ENCODE measurements at regions not wholly inside any gene's neighbourhood (a gene's known extent, or its start where the extent isn't known, plus 50 kb on each side); places are given as distances from the start of the nearest gene placed in this dataset.

GRCh38 chr5:92962752-92963151, 618.3 kb downstream of the NR2F1-AS1 start:
- Histone ChIP-seq H3K27me3 (ENCODE audit: control insufficient read depth in 2 of 2, insufficient read depth in 2 of 2, low read length in 2 of 2) (no peaks in the 10 kb centered on the region), H3K79me2 (ENCODE audit: control insufficient read depth, insufficient read depth, low read length) (no peaks in the 10 kb centered on the region), H4K20me1 (replicated peaks; ENCODE audit: control insufficient read depth, extremely low read depth, insufficient read depth, low read length) (no peaks in the 10 kb centered on the region), H3K27ac (ENCODE audit: insufficient read depth, low read depth, low read length) (no peak overlapping the region), H3K4me1 (ENCODE audit: control insufficient read depth, extremely low read depth, insufficient read depth, low read length) (no peaks in the 10 kb centered on the region), H2AFZ (ENCODE audit: low read depth, low read length) (no peak overlapping the region), H3K9me1 (replicated peaks; ENCODE audit: control insufficient read depth, extremely low read depth, insufficient read depth, low read length) (no peaks in the 10 kb centered on the region), H3K9me3 (replicated peaks; ENCODE audit: control insufficient read depth, insufficient read depth, low read length) (no peaks in the 10 kb centered on the region), H3K4me3 (replicated peaks in 1 of 3; ENCODE audit: insufficient read depth in 1 of 3, low read depth in 1 of 3, low read length in 3 of 3) (no peak overlapping the region), H3K9ac (replicated peaks; ENCODE audit: extremely low read depth, insufficient read depth, low read length) (no peak overlapping the region), H3K36me3 (ENCODE audit: control insufficient read depth in 2 of 2, extremely low read depth in 1 of 2, insufficient read depth in 2 of 2, low read length in 2 of 2) (no peaks in the 10 kb centered on the region), H3K4me2 (ENCODE audit: insufficient read depth, low read length) (no peak overlapping the region)
- dilution Hi-C loops (cut with MboI; ENCODE audit: extremely low pct_ligation_motif_present, low sequenced_read_pairs) = no loop called here
- DNase-seq (ENCODE audit: low read depth, low spot score) = no peak
- intact Hi-C loops (cut with micrococcal nuclease) = no loop called here
- POLR2A ChIA-PET = no interaction called here
- CTCF ChIA-PET = no interaction called here
- FAIRE-seq = no peak
- TF ChIP-seq GATA2 (IDR thresholded peaks at IDR 0.05; ENCODE audit: insufficient read depth, insufficient read length, low read depth, low read length) = no peak
- TF ChIP-seq MYC (IDR thresholded peaks at IDR 0.05; ENCODE audit: low read depth, low read length) = no peak
- no peak for TF ChIP-seq FOS (IDR thresholded peaks at IDR 0.05; ENCODE audit: borderline replicate concordance, insufficient read depth, low read length)
- TF ChIP-seq CTCF (IDR thresholded peaks at IDR 0.05; ENCODE audit: extremely low read depth in 1 of 2, insufficient read depth in 1 of 2, low read depth in 1 of 2, low read length in 2 of 2) = no peak
- no TSS peak for BruUV-seq (replicated peaks)

GRCh38 chr5:92956886-92957285, 624.1 kb downstream of the NR2F1-AS1 start:
- ChIA-PET POLR2A (no interaction called here), CTCF (no interaction called here)
- Histone ChIP-seq H3K4me2 (ENCODE audit: insufficient read depth, low read length) (no peak overlapping the region), H3K9ac (replicated peaks; ENCODE audit: extremely low read depth, insufficient read depth, low read length) (no peak overlapping the region), H3K27me3 (ENCODE audit: control insufficient read depth in 2 of 2, insufficient read depth in 2 of 2, low read length in 2 of 2) (no peaks in the 10 kb centered on the region), H4K20me1 (replicated peaks; ENCODE audit: control insufficient read depth, extremely low read depth, insufficient read depth, low read length) (no peaks in the 10 kb centered on the region), H2AFZ (ENCODE audit: low read depth, low read length) (no peak overlapping the region), H3K4me1 (ENCODE audit: control insufficient read depth, extremely low read depth, insufficient read depth, low read length) (no peaks in the 10 kb centered on the region), H3K36me3 (ENCODE audit: control insufficient read depth in 2 of 2, extremely low read depth in 1 of 2, insufficient read depth in 2 of 2, low read length in 2 of 2) (no peaks in the 10 kb centered on the region), H3K4me3 (replicated peaks in 1 of 3; ENCODE audit: insufficient read depth in 1 of 3, low read depth in 1 of 3, low read length in 3 of 3) (no peak overlapping the region), H3K9me3 (replicated peaks; ENCODE audit: control insufficient read depth, insufficient read depth, low read length) (no peaks in the 10 kb centered on the region), H3K79me2 (ENCODE audit: control insufficient read depth, insufficient read depth, low read length) (no peaks in the 10 kb centered on the region), H3K9me1 (replicated peaks; ENCODE audit: control insufficient read depth, extremely low read depth, insufficient read depth, low read length) (no peaks in the 10 kb centered on the region), H3K27ac (ENCODE audit: insufficient read depth, low read depth, low read length) (no peak overlapping the region)
- dilution Hi-C loops (cut with MboI; ENCODE audit: extremely low pct_ligation_motif_present, low sequenced_read_pairs) = no loop called here
- FAIRE-seq (no peak), DNase-seq (ENCODE audit: low read depth, low spot score) (no peak)
- intact Hi-C loops (cut with micrococcal nuclease) = no loop called here
- TF ChIP-seq GATA2 (IDR thresholded peaks at IDR 0.05; ENCODE audit: insufficient read depth, insufficient read length, low read depth, low read length) = no peak
- BruUV-seq (replicated peaks) = no TSS peak

Data from endothelial cell of umbilical vein (primary cell).